Trophoblast cell (in vitro differentiated cells and primary cell): ENCODE measurements at regions not wholly inside any gene's neighbourhood (a gene's known extent, or its start where the extent isn't known, plus 50 kb on each side); places are given as distances from the start of the nearest gene placed in this dataset.

Experiments
- DNase-seq, 2 donors: peaks; one replicate each; pipeline ENCODE4 v3.0.0-alpha.2; 2016
- H2AFZ ChIP-seq: 2 replicates; pipeline ENCODE4 v1.6.1; 2013; ENCODE audit warnings: low read length, moderate library complexity, mild to moderate bottlenecking; ENCODE audit not compliant: insufficient read depth, poor library complexity
- H2AK5ac ChIP-seq: 2 replicates; pipeline ENCODE4 v1.6.1; 2013; ENCODE audit warnings: mild to moderate bottlenecking, low read length
- H2BK120ac ChIP-seq: 2 replicates; pipeline ENCODE4 v1.6.1; 2013; ENCODE audit warnings: low read length, mild to moderate bottlenecking, moderate library complexity; ENCODE audit not compliant: insufficient read depth, poor library complexity
- H2BK12ac ChIP-seq: 2 replicates; pipeline ENCODE4 v1.6.1; 2013; ENCODE audit warnings: mild to moderate bottlenecking, low read length, moderate library complexity
- H2BK5ac ChIP-seq: 2 replicates; pipeline ENCODE4 v1.6.1; 2013; ENCODE audit warnings: low read length, low read depth, moderate library complexity, mild to moderate bottlenecking; ENCODE audit not compliant: poor library complexity
- H3K14ac ChIP-seq: 2 replicates; pipeline ENCODE4 v1.6.1; 2013; ENCODE audit warnings: mild to moderate bottlenecking, low read length
- H3K18ac ChIP-seq: 2 replicates; pipeline ENCODE4 v1.6.1; 2013; ENCODE audit warnings: mild to moderate bottlenecking, low read length
- H3K23ac ChIP-seq: 2 replicates; pipeline ENCODE4 v1.6.1; 2013; ENCODE audit warnings: low read length
- H3K27ac ChIP-seq: 2 replicates; pipeline ENCODE4 v1.5.1; 2013; ENCODE audit warnings: low read depth, mild to moderate bottlenecking, inconsistent platforms, low read length, moderate library complexity
- H3K27me3 ChIP-seq: 2 replicates; pipeline ENCODE4 v1.6.1; 2013; ENCODE audit warnings: inconsistent platforms, mild to moderate bottlenecking, low read length, moderate library complexity; ENCODE audit not compliant: insufficient read depth
- H3K36me3 ChIP-seq, 2 experiments: 1 replicate in 1 of 2; 2 replicates in 1 of 2; pipeline ENCODE4 v1.6.1; 2013; ENCODE audit warnings: low read length in 2 of 2, mild to moderate bottlenecking in 2 of 2, moderate library complexity in 1 of 2; ENCODE audit not compliant: insufficient read depth in 2 of 2, control insufficient read depth in 1 of 2
- H3K4ac ChIP-seq: 2 replicates; pipeline ENCODE4 v1.6.1; 2013; ENCODE audit warnings: low read depth, mild to moderate bottlenecking, low read length, moderate library complexity
- H3K4me1 ChIP-seq, 2 experiments: 1 replicate in 1 of 2; 2 replicates in 1 of 2; pipeline ENCODE4 v1.6.1; 2013; ENCODE audit warnings: low read length in 2 of 2, mild to moderate bottlenecking in 2 of 2, moderate library complexity in 1 of 2; ENCODE audit not compliant: insufficient read depth in 2 of 2, control insufficient read depth in 1 of 2
- H3K4me2 ChIP-seq: 2 replicates; pipeline ENCODE4 v1.6.1; 2013; ENCODE audit warnings: inconsistent platforms, mild to moderate bottlenecking, low read length, moderate library complexity
- H3K4me3 ChIP-seq: 2 replicates; pipeline ENCODE4 v1.5.1; 2013; ENCODE audit warnings: mild to moderate bottlenecking, low read depth, low read length, inconsistent platforms
- H3K79me1 ChIP-seq: one replicate; pipeline ENCODE4 v1.6.1; 2013; ENCODE audit warnings: low read length
- H3K79me2 ChIP-seq: 2 replicates; pipeline ENCODE4 v1.6.1; 2013; ENCODE audit warnings: low read length, mild to moderate bottlenecking; ENCODE audit not compliant: control insufficient read depth, insufficient read depth, poor library complexity
- H3K9ac ChIP-seq: 2 replicates; pipeline ENCODE4 v1.6.1; 2013; ENCODE audit warnings: mild to moderate bottlenecking, low read length
- H3K9me3 ChIP-seq: 2 replicates; pipeline ENCODE4 v1.6.1; 2013; ENCODE audit warnings: low read depth, mild to moderate bottlenecking, control low read depth, inconsistent platforms, low read length; ENCODE audit not compliant: insufficient read depth
- H4K12ac ChIP-seq: 2 replicates; pipeline ENCODE4 v1.6.1; 2013; ENCODE audit warnings: low read depth, mild to moderate bottlenecking, low read length, moderate library complexity
- H4K8ac ChIP-seq: 2 replicates; pipeline ENCODE4 v1.6.1; 2013; ENCODE audit warnings: low read depth, mild to moderate bottlenecking, low read length, moderate library complexity
- H4K91ac ChIP-seq: one replicate; pipeline ENCODE4 v1.6.1; 2013; ENCODE audit warnings: low read depth, mild to moderate bottlenecking, low read length, moderate library complexity
- WGBS: extraction: QIAGEN DNeasy Blood & Tissue Kit; methylation state at CpG from one replicate; pipeline ENCODE4 v1.1.7; 2013; ENCODE audit warnings: missing lambda C conversion rate; ENCODE audit not compliant: insufficient read length, insufficient coverage; ENCODE audit errors: extremely low coverage; 5-methylcytosine and 5-hydroxymethylcytosine counted together

GRCh38 chr13:99659866-99660554 is 158.7 kb downstream of the TM9SF2 start:
- no peak overlapping the region for H2BK12ac ChIP-seq
- no peaks in the 10 kb centered on the region for H3K36me3 ChIP-seq
- no peak overlapping the region for H3K14ac ChIP-seq
- no peak for DNase-seq
- peaks cover 1% of the 10 kb centered on the region for H3K9me3 ChIP-seq
- H3K79me1 ChIP-seq = peaks cover 2% of the 10 kb centered on the region
- H3K27me3 ChIP-seq = peaks cover 12% of the 10 kb centered on the region
- no peak overlapping the region for H3K18ac ChIP-seq
- H3K4me3 ChIP-seq = no peak overlapping the region
- no peak overlapping the region for H2AFZ ChIP-seq
- no peak overlapping the region for H2AK5ac ChIP-seq
- H2BK120ac ChIP-seq = no peak overlapping the region
- H4K8ac ChIP-seq = no peak overlapping the region
- no peak overlapping the region for H3K4ac ChIP-seq
- H3K4me1 ChIP-seq = peaks cover 7% of the 10 kb centered on the region in 2 experiments
- no peak overlapping the region for H4K91ac ChIP-seq
- H3K4me2 ChIP-seq = no peak overlapping the region
- H4K12ac ChIP-seq = no peak overlapping the region
- no CpG with 5 or more reads among the region's 11 CpGs for WGBS
- no peak overlapping the region for H2BK5ac ChIP-seq
- H3K27ac ChIP-seq = no peak overlapping the region
- no peak overlapping the region for H3K23ac ChIP-seq
- no peak overlapping the region for H3K9ac ChIP-seq
- H3K79me2 ChIP-seq = no peaks in the 10 kb centered on the region

GRCh38 chr13:99659226-99659625 is 158.0 kb downstream of the TM9SF2 start:
- Histone ChIP-seq H3K14ac (no peak overlapping the region), H3K23ac (no peak overlapping the region), H3K27me3 (peaks cover 12% of the 10 kb centered on the region), H3K4me3 (no peak overlapping the region), H2BK5ac (no peak overlapping the region), H3K4me1 (peaks cover 7% of the 10 kb centered on the region in 2 experiments), H4K8ac (no peak overlapping the region), H3K9me3 (peaks cover 1% of the 10 kb centered on the region), H2BK120ac (no peak overlapping the region), H3K9ac (no peak overlapping the region), H4K91ac (no peak overlapping the region), H3K27ac (no peak overlapping the region), H3K18ac (no peak overlapping the region), H3K36me3 (no peaks in the 10 kb centered on the region), H2AK5ac (no peak overlapping the region), H4K12ac (no peak overlapping the region), H3K79me2 (no peaks in the 10 kb centered on the region), H2BK12ac (no peak overlapping the region), H3K79me1 (peaks cover 2% of the 10 kb centered on the region), H3K4ac (no peak overlapping the region), H3K4me2 (no peak overlapping the region), H2AFZ (no peak overlapping the region)
- no CpG with 5 or more reads among the region's 3 CpGs for WGBS
- no peak for DNase-seq

DNA sequence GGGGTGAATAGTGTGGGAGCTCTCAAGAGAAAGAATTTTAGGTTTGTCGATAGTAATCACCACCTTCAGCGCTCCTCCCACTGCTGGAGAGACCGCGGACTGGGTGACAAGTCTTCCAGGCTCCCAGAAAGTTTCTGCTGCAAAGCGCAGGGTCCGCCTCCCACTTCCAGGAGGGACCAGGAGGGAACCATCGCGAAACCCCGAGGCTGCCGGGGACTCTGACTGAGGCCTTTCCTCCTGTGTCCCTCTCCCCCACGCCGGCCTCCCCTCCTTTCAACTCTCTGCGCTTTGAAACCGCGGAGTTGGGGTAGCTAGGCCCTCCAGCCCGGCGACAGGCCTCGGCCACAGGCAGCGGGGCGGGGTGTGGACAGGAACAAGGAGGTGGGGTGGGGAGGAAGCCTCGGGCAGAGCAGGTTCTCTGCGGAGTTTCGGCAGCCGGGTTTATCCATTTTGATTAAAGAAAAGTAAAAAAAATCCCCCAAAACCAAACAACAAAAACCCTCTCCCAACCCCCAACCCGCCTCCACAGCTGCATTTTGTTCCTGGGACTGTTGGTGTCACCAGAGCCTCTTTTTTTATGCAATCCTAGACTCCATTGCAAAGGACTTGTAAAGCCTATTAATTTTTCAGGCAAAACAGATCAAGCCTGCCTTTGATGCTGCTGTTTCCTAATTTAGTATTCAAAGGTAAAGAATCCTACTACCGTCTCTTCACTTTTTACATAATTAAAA is 157.2 kb downstream of the TM9SF2 start:
- H3K4me1 ChIP-seq = peaks cover 7% of the 10 kb centered on the region in 2 experiments
- H3K9ac ChIP-seq = no peak overlapping the region
- H4K8ac ChIP-seq = peak overlapping the region; percentile 74
- H3K27me3 ChIP-seq = peaks cover 12% of the 10 kb centered on the region
- H3K27ac ChIP-seq = no peak overlapping the region
- no peak overlapping the region for H3K4ac ChIP-seq
- 100% methylated on average over 1 of the region's 26 CpGs for WGBS
- H2BK12ac ChIP-seq = no peak overlapping the region
- H3K23ac ChIP-seq = no peak overlapping the region
- H3K4me2 ChIP-seq = peak overlapping the region; percentile 61
- no peak overlapping the region for H3K18ac ChIP-seq
- no peaks in the 10 kb centered on the region for H3K36me3 ChIP-seq
- no peak overlapping the region for H3K14ac ChIP-seq
- DNase-seq = peak in 1 of 2 donors; percentile 4
- H3K4me3 ChIP-seq = peak overlapping the region; percentile 29
- no peak overlapping the region for H2BK120ac ChIP-seq
- no peak overlapping the region for H4K91ac ChIP-seq
- peaks cover 1% of the 10 kb centered on the region for H3K9me3 ChIP-seq
- H4K12ac ChIP-seq = peak overlapping the region; percentile 44
- H3K79me1 ChIP-seq = peaks cover 2% of the 10 kb centered on the region
- H2AK5ac ChIP-seq = no peak overlapping the region
- no peak overlapping the region for H2BK5ac ChIP-seq
- peak overlapping the region; percentile 91 for H2AFZ ChIP-seq
- no peaks in the 10 kb centered on the region for H3K79me2 ChIP-seq

- Histone ChIP-seq H3K79me1 (peaks cover 2% of the 10 kb centered on the region), H3K4me2 (peak overlapping the region; percentile 61), H3K23ac (no peak overlapping the region), H3K18ac (no peak overlapping the region), H3K4me1 (peaks cover 7% of the 10 kb centered on the region in 2 experiments), H4K91ac (no peak overlapping the region), H3K9ac (no peak overlapping the region), H2BK120ac (no peak overlapping the region), H4K8ac (no peak overlapping the region), H3K4me3 (peak overlapping the region; percentile 1), H4K12ac (no peak overlapping the region), H3K36me3 (no peaks in the 10 kb centered on the region), H3K27me3 (peaks cover 12% of the 10 kb centered on the region), H3K14ac (no peak overlapping the region), H3K9me3 (no peaks in the 10 kb centered on the region), H3K79me2 (no peaks in the 10 kb centered on the region), H2AFZ (peak overlapping the region; percentile 91), H2BK12ac (no peak overlapping the region), H3K27ac (no peak overlapping the region), H2AK5ac (no peak overlapping the region), H2BK5ac (no peak overlapping the region), H3K4ac (no peak overlapping the region)
- DNase-seq = no peak
- WGBS = no CpG with 5 or more reads among the region's 29 CpGs
Observed at GRCh38 chr13:99657848-99658260, 156.6 kb downstream of the TM9SF2 start.
